ENCODE measurements at regions not wholly inside any gene's neighbourhood (a gene's known extent, or its start where the extent isn't known, plus 50 kb on each side); places are given as distances from the start of the nearest gene placed in this dataset.

DNA sequence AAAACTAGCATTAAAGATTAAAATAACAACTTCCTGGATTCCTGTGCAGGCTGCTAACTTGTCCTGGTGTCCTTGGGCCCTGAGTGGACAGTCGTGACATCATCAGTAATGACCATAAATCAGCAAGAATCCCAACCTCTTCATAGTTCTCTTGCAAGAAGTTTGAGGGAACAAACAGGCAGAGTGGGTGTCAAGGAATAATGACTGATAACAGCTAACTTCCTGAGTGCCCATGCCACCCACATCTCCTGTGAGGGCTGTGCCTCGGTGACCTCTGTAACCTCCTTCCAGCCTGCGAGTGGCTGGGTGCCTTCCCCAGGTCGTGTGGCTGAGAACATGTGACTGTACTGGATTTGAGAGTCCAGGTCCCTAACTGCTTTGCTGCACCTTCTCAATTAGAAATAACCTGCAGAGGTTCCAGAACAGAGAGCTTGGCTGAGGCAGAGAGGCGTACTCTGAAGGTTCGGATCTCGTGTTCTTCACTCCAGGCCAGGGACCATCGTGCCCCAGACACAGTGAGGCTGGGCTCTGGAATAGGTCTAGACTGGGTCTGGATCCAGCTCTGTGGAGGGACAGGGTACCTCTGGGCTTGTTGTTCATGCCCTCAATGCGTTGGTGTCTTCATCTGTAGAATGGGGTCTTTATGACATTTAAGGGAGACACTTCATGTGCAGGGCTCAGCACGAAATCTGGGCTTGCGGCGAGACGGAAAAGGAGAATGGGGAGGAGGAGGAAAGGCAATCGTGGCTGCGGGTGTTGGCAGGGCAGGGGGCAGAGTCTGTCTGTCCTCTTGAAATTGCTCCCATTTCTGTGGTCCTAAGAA is 313.1 kb upstream of the ZNF32 start:
- no peak overlapping the region for H3K9ac ChIP-seq (ENCODE audit: low read length)
- no peaks in the 10 kb centered on the region for H3K36me3 ChIP-seq (replicated peaks; ENCODE audit: insufficient read depth, low read length)
- H3K27ac ChIP-seq (ENCODE audit: low read length) = no peak overlapping the region
- no peak for DNase-seq
- no peaks in the 10 kb centered on the region for H3K9me3 ChIP-seq (replicated peaks; ENCODE audit: insufficient read depth, low read length)
- no peaks in the 10 kb centered on the region for H3K79me2 ChIP-seq (ENCODE audit: low read length)
- H3K4me2 ChIP-seq (ENCODE audit: low read depth, low read length) = no peak overlapping the region
- no peaks in the 10 kb centered on the region for H3K9me2 ChIP-seq (replicated peaks; ENCODE audit: insufficient read depth, low read length)
- H4K20me1 ChIP-seq (ENCODE audit: insufficient read depth, low read length) = no peaks in the 10 kb centered on the region
- H3K27me3 ChIP-seq (replicated peaks; ENCODE audit: insufficient read depth, low read length) = no peaks in the 10 kb centered on the region
- H2AFZ ChIP-seq (ENCODE audit: low read length) = no peak overlapping the region
- no peak overlapping the region for H3K4me3 ChIP-seq (ENCODE audit: low read length)
- no peaks in the 10 kb centered on the region for H3F3A ChIP-seq (ENCODE audit: insufficient read depth, low read length)
- no peaks in the 10 kb centered on the region for H3K4me1 ChIP-seq (ENCODE audit: low read length)
- no peak for TF ChIP-seq EZH2 (optimal IDR thresholded peaks at IDR 0.05; ENCODE audit: low read depth, low read length)
- TF ChIP-seq EZH2phosphoT487 (IDR thresholded peaks at IDR 0.05; ENCODE audit: low read length) = no peak
- TF ChIP-seq, protein P1, sequence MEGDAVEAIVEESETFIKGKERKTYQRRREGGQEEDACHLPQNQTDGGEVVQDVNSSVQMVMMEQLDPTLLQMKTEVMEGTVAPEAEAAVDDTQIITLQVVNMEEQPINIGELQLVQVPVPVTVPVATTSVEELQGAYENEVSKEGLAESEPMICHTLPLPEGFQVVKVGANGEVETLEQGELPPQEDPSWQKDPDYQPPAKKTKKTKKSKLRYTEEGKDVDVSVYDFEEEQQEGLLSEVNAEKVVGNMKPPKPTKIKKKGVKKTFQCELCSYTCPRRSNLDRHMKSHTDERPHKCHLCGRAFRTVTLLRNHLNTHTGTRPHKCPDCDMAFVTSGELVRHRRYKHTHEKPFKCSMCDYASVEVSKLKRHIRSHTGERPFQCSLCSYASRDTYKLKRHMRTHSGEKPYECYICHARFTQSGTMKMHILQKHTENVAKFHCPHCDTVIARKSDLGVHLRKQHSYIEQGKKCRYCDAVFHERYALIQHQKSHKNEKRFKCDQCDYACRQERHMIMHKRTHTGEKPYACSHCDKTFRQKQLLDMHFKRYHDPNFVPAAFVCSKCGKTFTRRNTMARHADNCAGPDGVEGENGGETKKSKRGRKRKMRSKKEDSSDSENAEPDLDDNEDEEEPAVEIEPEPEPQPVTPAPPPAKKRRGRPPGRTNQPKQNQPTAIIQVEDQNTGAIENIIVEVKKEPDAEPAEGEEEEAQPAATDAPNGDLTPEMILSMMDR (IDR thresholded peaks at IDR 0.05; ENCODE audit: low read length) = no peak

DNA sequence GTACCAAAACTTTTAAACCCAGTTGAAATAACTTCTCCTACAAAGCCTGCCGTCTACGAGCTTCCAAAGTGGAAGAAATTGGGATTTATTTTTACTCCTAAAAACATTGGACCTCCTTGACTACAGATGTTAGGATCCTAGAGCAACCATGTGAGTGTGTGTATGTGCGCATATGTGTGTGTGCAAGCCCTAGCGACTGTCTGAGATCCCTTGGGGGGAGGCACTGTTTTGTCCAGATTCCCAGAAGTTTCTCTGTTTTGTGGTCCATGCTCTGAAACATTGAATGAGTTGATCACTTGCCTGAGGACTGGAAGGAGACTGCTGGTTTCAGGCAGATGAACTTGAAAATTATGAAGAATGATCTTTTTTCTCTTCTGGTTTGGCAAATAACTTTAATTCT is 312.3 kb upstream of the ZNF32 start:
- Histone ChIP-seq H3K4me1 (ENCODE audit: low read length) (no peaks in the 10 kb centered on the region), H4K20me1 (ENCODE audit: insufficient read depth, low read length) (no peaks in the 10 kb centered on the region)
- TF ChIP-seq, protein P1 (IDR thresholded peaks at IDR 0.05; ENCODE audit: low read length) = no peak
- TF ChIP-seq EZH2phosphoT487 (IDR thresholded peaks at IDR 0.05; ENCODE audit: low read length) = no peak
- TF ChIP-seq EZH2 (optimal IDR thresholded peaks at IDR 0.05; ENCODE audit: low read depth, low read length) = no peak

DNA sequence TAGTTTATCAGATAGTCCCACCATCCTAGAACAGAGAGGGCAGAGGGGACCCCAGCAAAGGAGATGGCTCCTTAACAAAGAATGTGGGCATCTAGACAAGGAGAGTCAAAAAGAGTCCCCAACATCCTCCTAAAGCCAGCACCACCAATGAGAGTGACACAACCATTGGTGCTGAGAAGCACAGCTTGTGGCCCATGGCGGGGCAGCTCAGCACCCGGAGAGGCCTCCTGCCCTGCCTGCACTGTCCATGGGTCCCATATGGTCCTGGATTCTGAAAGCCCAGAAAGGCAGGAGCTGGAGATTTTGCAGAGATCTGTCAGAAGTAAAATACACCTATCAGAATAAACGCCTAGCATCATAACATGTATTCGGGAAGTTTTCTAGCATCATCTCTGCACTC is 311.8 kb upstream of the ZNF32 start:
- no peaks in the 10 kb centered on the region for H3F3A ChIP-seq (ENCODE audit: insufficient read depth, low read length)
- no peak overlapping the region for H2AFZ ChIP-seq (ENCODE audit: low read length)
- H3K27ac ChIP-seq (ENCODE audit: low read length) = no peak overlapping the region
- no peaks in the 10 kb centered on the region for H3K4me1 ChIP-seq (ENCODE audit: low read length)
- H3K4me2 ChIP-seq (ENCODE audit: low read depth, low read length) = no peak overlapping the region
- no peaks in the 10 kb centered on the region for H3K27me3 ChIP-seq (replicated peaks; ENCODE audit: insufficient read depth, low read length)
- no peak for DNase-seq
- H3K9me3 ChIP-seq (replicated peaks; ENCODE audit: insufficient read depth, low read length) = no peaks in the 10 kb centered on the region
- TF ChIP-seq EZH2 (optimal IDR thresholded peaks at IDR 0.05; ENCODE audit: low read depth, low read length) (no peak), EZH2phosphoT487 (IDR thresholded peaks at IDR 0.05; ENCODE audit: low read length) (no peak)
- TF ChIP-seq, protein P1 (IDR thresholded peaks at IDR 0.05; ENCODE audit: low read length) = no peak
- no peak overlapping the region for H3K9ac ChIP-seq (ENCODE audit: low read length)
- H3K79me2 ChIP-seq (ENCODE audit: low read length) = no peaks in the 10 kb centered on the region
- no peak overlapping the region for H3K4me3 ChIP-seq (ENCODE audit: low read length)
- no peaks in the 10 kb centered on the region for H3K9me2 ChIP-seq (replicated peaks; ENCODE audit: insufficient read depth, low read length)
- no peaks in the 10 kb centered on the region for H3K36me3 ChIP-seq (replicated peaks; ENCODE audit: insufficient read depth, low read length)
- no peaks in the 10 kb centered on the region for H4K20me1 ChIP-seq (ENCODE audit: insufficient read depth, low read length)

More for the DNA sequence above, 312.3 kb upstream of the ZNF32 start:
- Histone ChIP-seq H3K4me3 (ENCODE audit: low read length) (no peak overlapping the region), H2AFZ (ENCODE audit: low read length) (no peak overlapping the region), H3K79me2 (ENCODE audit: low read length) (no peaks in the 10 kb centered on the region), H3K27me3 (replicated peaks; ENCODE audit: insufficient read depth, low read length) (no peaks in the 10 kb centered on the region), H3K36me3 (replicated peaks; ENCODE audit: insufficient read depth, low read length) (no peaks in the 10 kb centered on the region), H3K27ac (ENCODE audit: low read length) (no peak overlapping the region), H3K9me2 (replicated peaks; ENCODE audit: insufficient read depth, low read length) (no peaks in the 10 kb centered on the region), H3K9me3 (replicated peaks; ENCODE audit: insufficient read depth, low read length) (no peaks in the 10 kb centered on the region), H3K4me2 (ENCODE audit: low read depth, low read length) (no peak overlapping the region), H3K9ac (ENCODE audit: low read length) (no peak overlapping the region), H3F3A (ENCODE audit: insufficient read depth, low read length) (no peaks in the 10 kb centered on the region)
- DNase-seq = no peak
